Endometrium (tissue), 2 donors: ENCODE measurements at regions not wholly inside any gene's neighbourhood (a gene's known extent, or its start where the extent isn't known, plus 50 kb on each side); places are given as distances from the start of the nearest gene placed in this dataset.

Experiments
- FAIRE-seq: peaks from 2 replicates; lab custom pipeline; 2012; peaks lifted over from hg19 to GRCh38; lab: Jason Lieb, UNC
- donor health status: control.
- donor health status: control.

GRCh38 chr6:4295058-4295782 lies 159.8 kb upstream of the ECI2 start:
- no peak for FAIRE-seq

GRCh38 chr6:4294636-4295035 lies 159.3 kb upstream of the ECI2 start:
- no peak for FAIRE-seq

- no peak for FAIRE-seq
Measured at GRCh38 chr6:4291453-4292403, 156.4 kb upstream of the ECI2 start.

GRCh38 chr6:4289770-4290320 lies 154.5 kb upstream of the ECI2 start:
- no peak for FAIRE-seq

- FAIRE-seq = no peak
Measured at GRCh38 chr6:4287811-4288244, 152.5 kb upstream of the ECI2 start.

GRCh38 chr6:4287372-4287771 lies 152.0 kb upstream of the ECI2 start:
- no peak for FAIRE-seq

- FAIRE-seq = no peak
Measured at GRCh38 chr6:4282926-4283325, 147.6 kb upstream of the ECI2 start.

GRCh38 chr6:4281341-4282293 lies 146.2 kb upstream of the ECI2 start:
- no peak for FAIRE-seq

GRCh38 chr6:4280707-4281106 lies 145.3 kb upstream of the ECI2 start:
- FAIRE-seq = no peak

GRCh38 chr6:4280031-4280430 lies 144.7 kb upstream of the ECI2 start:
- no peak for FAIRE-seq

- FAIRE-seq = no peak
Measured at GRCh38 chr6:4274382-4275082, 139.2 kb upstream of the ECI2 start.

GRCh38 chr6:4272996-4273395 lies 137.6 kb upstream of the ECI2 start:
- no peak for FAIRE-seq

GRCh38 chr6:4271761-4272470 lies 136.5 kb upstream of the ECI2 start:
- no peak for FAIRE-seq

- no peak for FAIRE-seq
Measured at GRCh38 chr6:4270776-4271175, 135.4 kb upstream of the ECI2 start.

GRCh38 chr6:4270001-4270400 lies 134.6 kb upstream of the ECI2 start:
- FAIRE-seq = no peak

GRCh38 chr6:4268171-4268570 lies 132.8 kb upstream of the ECI2 start:
- no peak for FAIRE-seq

- FAIRE-seq = no peak
Measured at GRCh38 chr6:4265740-4266139, 130.4 kb upstream of the ECI2 start.

GRCh38 chr6:4264601-4265000 lies 129.2 kb upstream of the ECI2 start:
- FAIRE-seq = no peak

- no peak for FAIRE-seq
Measured at GRCh38 chr6:4264081-4264480, 128.7 kb upstream of the ECI2 start.

GRCh38 chr6:4262526-4262925 lies 127.2 kb upstream of the ECI2 start:
- no peak for FAIRE-seq

- no peak for FAIRE-seq
Measured at GRCh38 chr6:4259391-4259790, 124.0 kb upstream of the ECI2 start.
